Activated CD4-positive, alpha-beta T cell treated with anti-CD3 and anti-CD28 coated beads for 36 hours (primary cell): ENCODE measurements at regions not wholly inside any gene's neighbourhood (a gene's known extent, or its start where the extent isn't known, plus 50 kb on each side); places are given as distances from the start of the nearest gene placed in this dataset.

ENCODE experiments used
- ATAC-seq: fragments of 200-7000 bp; cut with Tn5 transposase; one replicate; pipeline ENCODE4 v1.10.0; 2021; ENCODE audit warnings: mild to moderate bottlenecking, moderate library complexity
- CTCF ChIA-PET: fragments of 350-600 bp; sonication (Branson Sonifier 250); formaldehyde crosslinking; loops from one replicate; lab custom pipeline; 2021; ENCODE audit warnings: antibody characterized with exemption; lab: Charles Lee
- POLR2A ChIA-PET: fragments of 350-600 bp; sonication (Branson Sonifier 250); formaldehyde crosslinking; loops from one replicate; lab custom pipeline; 2021; ENCODE audit warnings: antibody characterized with exemption, inconsistent platforms; lab: Charles Lee
- DNase-seq: peaks from one replicate; pipeline ENCODE4 v3.0.0-alpha.2; 2020
- H3K27ac Mint-ChIP-seq: one replicate; pipeline ENCODE4 v1.8.0; 2021; ENCODE audit warnings: mixed read lengths
- H3K27me3 Mint-ChIP-seq: one replicate; pipeline ENCODE4 v1.8.0; 2021; ENCODE audit warnings: mixed read lengths
- H3K36me3 Mint-ChIP-seq: one replicate; pipeline ENCODE4 v1.8.0; 2021; ENCODE audit warnings: low read depth, mixed read lengths
- H3K4me1 Mint-ChIP-seq: one replicate; pipeline ENCODE4 v1.8.0; 2021; ENCODE audit warnings: mixed read lengths
- H3K4me3 Mint-ChIP-seq: one replicate; pipeline ENCODE4 v1.8.0; 2021; ENCODE audit warnings: mild to moderate bottlenecking, moderate library complexity, mixed read lengths
- H3K9me3 Mint-ChIP-seq: one replicate; pipeline ENCODE4 v1.8.0; 2021; ENCODE audit warnings: low read depth, mixed read lengths
- intact Hi-C, 2 experiments: fragments of 100-400 bp; cut with DNase I in 1 of 2; cut with micrococcal nuclease in 1 of 2; formaldehyde crosslinking; loops; one replicate each; pipeline versions ENCODE4 v1.14.2 to v1.15.1; 2022 to 2024; cut with DNase I, micrococcal nuclease

DNA sequence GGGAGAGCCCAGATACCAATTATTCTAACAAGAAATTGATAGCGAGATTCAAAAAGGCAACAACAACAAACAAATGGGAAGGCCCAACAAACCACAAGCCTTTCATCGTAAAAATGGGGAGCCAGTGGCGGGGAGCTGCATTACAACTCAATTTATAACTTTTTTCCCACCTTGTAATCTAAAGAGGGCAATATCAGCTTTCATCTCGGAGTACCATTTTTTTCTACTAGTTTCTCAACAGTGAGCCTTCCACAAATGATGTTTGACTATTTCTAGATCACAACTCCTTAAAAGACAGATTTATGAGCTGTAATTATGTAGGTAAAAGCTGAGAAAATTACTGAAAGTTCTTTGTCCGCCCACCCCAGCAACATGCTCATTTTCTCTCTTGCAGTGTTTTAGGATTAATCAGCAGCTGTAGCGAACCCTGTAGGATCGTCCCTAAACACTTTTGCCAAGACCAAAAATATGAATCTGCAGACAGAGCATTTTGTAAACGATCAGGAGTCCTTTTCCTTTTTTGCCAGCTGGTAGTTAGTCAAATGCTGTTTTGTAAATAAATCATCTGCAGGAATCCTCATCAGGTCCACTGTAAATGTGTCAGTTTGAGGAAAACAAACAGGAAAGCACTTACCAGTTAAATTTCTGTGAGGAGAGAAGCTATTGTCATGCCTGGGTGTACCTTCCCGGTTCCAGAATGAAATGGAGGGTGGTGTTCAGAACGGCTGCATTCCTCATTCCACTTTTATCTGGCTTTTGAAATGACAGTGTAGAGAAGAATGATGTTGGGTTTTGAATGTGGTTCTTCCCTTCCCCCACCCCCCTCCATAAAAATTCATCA lies 53.2 kb downstream of the EEF1B2 start:
- peaks cover 6% of the 10 kb centered on the region for H3K4me1 Mint-ChIP-seq
- H3K4me3 Mint-ChIP-seq = no peak overlapping the region
- intact Hi-C loops = no loop called here
- H3K27me3 Mint-ChIP-seq = peaks cover 8% of the 10 kb centered on the region
- H3K27ac Mint-ChIP-seq = no peak overlapping the region
- no peaks in the 10 kb centered on the region for H3K9me3 Mint-ChIP-seq
- ChIA-PET POLR2A (no interaction called here), CTCF (interaction anchor here (0.7 kb wide), 1 partner anchor 14 kb away, joined by 3 read pairs; no protein-coding TSS in a partner anchor)
- DNase-seq (no peak), ATAC-seq (no peak)
- H3K36me3 Mint-ChIP-seq = no peaks in the 10 kb centered on the region

DNA sequence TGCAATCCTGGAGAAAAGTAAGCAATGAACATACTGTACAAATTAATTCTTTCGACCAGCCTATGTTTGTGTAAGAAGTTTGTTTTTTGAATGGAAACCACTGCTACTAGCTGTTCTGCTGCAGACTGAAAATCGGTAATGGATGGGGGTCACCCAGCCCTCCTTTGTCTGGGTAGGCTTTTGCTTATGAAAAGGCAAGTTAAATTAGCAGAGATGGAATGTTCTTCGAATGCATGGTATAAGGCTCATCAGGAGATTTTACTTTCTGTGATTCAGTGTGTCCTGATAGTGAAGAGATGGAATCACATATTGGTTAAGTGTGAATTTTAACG lies 53.8 kb downstream of the EEF1B2 start:
- POLR2A ChIA-PET = no interaction called here
- H3K9me3 Mint-ChIP-seq = no peaks in the 10 kb centered on the region
- ATAC-seq = no peak

DNA sequence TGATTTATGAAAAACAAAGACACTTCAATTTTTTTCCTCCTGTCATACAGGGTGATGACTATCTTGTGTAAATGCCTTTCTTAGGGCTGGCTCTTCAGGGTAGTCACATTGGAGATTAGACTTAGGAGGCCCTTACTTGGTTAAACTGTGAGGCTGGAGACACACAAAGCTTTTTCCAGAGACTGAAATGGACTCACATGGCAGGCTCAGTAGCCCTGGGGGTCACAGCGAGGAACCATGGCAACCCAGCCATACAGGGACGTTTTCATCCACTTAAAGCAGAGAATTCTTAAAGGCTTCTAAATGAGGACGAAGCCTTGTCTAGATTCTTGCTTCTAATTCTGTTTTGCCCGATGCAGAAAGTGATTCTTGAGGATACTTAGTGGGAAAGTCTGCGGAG lies 57.3 kb upstream of the ZDBF2 start:
- peaks cover 24% of the 10 kb centered on the region for H3K27me3 Mint-ChIP-seq
- H3K36me3 Mint-ChIP-seq = no peaks in the 10 kb centered on the region
- ATAC-seq = no peak
- ChIA-PET CTCF (interaction anchor here (0.7 kb wide), 1 partner anchor 1246 kb away, joined by 4 read pairs; no protein-coding TSS in a partner anchor), POLR2A (interaction anchor here (0.6 kb wide), 1 partner anchor 36 kb away, joined by 3 read pairs; no protein-coding TSS in a partner anchor)
- intact Hi-C loops = no loop called here
- peaks cover 6% of the 10 kb centered on the region for H3K4me1 Mint-ChIP-seq
- no peak overlapping the region for H3K4me3 Mint-ChIP-seq
- no peak overlapping the region for H3K27ac Mint-ChIP-seq
- H3K9me3 Mint-ChIP-seq = peaks cover 8% of the 10 kb centered on the region
- no peak for DNase-seq

More for the DNA sequence above, 53.8 kb downstream of the EEF1B2 start:
- Mint-ChIP-seq H3K36me3 (no peaks in the 10 kb centered on the region), H3K27me3 (peaks cover 10% of the 10 kb centered on the region), H3K4me1 (peaks cover 6% of the 10 kb centered on the region), H3K4me3 (no peak overlapping the region), H3K27ac (no peak overlapping the region)
- no peak for DNase-seq
- intact Hi-C loops = no loop called here
- CTCF ChIA-PET = interaction anchor here (0.7 kb wide), 1 partner anchor 13 kb away, joined by 3 read pairs; no protein-coding TSS in a partner anchor

DNA sequence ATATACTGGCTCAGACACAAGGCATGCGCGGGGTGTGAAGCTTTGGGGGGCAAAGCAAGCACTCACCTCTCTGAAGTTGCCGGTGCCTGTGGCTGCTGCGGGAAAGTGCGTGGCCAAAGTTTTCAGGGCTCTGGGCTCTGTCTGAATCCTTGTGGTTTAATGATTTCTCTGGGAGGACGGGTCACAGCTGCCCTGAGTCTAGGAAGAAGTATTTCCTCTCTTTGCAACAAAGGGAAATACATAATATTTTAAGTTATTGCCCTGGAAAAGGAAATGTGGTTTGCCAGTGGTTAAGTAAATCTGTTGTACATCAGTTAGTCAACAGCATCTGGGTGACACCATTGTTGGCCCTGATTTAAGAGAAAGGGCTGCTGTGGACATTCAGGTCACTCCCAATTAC lies 56.7 kb upstream of the ZDBF2 start:
- Mint-ChIP-seq H3K27ac (no peak overlapping the region), H3K4me3 (no peak overlapping the region), H3K9me3 (peaks cover 8% of the 10 kb centered on the region), H3K4me1 (peaks cover 6% of the 10 kb centered on the region), H3K27me3 (peaks cover 24% of the 10 kb centered on the region), H3K36me3 (no peaks in the 10 kb centered on the region)
- no peak for DNase-seq
- ATAC-seq = no peak
- intact Hi-C loops = no loop called here
- CTCF ChIA-PET = interaction anchor here (0.7 kb wide), 1 partner anchor 1246 kb away, joined by 4 read pairs; no protein-coding TSS in a partner anchor
- POLR2A ChIA-PET = no interaction called here

DNA sequence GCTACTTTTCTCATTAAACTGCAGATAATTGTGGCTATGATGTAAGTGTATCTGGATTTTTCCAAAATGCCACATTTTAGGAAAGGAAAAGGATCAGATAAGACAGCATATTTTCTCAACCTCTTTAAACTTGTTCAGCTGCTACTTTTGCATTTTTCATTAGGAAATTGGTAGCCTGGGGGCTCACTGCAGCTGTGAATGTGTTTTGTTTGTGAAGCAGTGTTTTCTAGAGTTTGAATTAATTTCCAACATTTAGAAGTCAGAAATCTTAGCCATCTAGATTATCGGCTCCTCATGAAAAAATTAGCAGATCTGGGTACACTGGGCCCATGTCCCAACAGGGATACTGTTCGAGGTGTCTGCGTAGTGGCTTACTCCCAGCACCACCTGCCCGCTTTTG lies 56.3 kb upstream of the ZDBF2 start:
- Mint-ChIP-seq H3K27ac (no peak overlapping the region), H3K27me3 (peaks cover 24% of the 10 kb centered on the region), H3K36me3 (no peaks in the 10 kb centered on the region), H3K4me3 (no peak overlapping the region), H3K9me3 (peaks cover 8% of the 10 kb centered on the region), H3K4me1 (peaks cover 3% of the 10 kb centered on the region)
- no peak for ATAC-seq
- DNase-seq = no peak
- ChIA-PET CTCF (interaction anchor here (1.2 kb wide), 1 partner anchor 16 kb away, joined by 3 read pairs; no protein-coding TSS in a partner anchor), POLR2A (no interaction called here)
- intact Hi-C loops = no loop called here

DNA sequence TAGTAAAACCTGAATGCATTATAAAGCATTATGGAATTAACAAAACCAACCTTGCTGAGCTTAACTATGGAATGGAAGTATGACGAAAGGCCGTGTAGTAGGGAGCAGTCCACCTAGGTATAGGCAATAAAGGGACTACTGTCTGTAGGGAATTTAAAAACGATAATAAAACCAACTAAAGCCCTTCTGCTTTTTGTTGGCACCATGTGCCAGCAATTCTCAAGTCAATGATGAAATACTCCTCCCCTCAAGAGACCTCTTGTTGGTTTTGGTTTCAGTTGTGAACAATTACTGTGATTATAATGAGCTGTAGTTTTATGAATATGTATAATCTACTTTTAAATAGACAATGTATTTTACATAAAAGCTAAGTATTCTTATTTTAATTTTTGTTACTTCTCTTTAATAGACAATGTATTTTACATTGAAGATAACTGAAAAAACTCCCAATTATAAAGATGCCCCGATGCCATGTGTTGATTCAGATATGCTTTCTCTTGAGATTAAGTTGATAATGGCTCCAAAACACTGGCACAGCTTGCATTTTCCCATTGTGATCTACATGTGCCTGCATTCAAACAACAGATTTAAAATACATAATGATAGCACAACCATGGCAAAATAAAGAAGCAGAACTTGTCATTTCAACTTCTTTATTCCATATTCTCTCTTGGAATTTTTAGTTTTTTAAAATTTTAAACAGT lies 55.5 kb upstream of the ZDBF2 start:
- DNase-seq (no peak), ATAC-seq (no peak)
- ChIA-PET POLR2A (interaction anchor here (0.6 to 0.7 kb wide), 2 partner anchors 133 to 488 kb away, joined by 3 to 4 read pairs; no protein-coding TSS in a partner anchor), CTCF (interaction anchor here (1.2 kb wide), 1 partner anchor 15 kb away, joined by 3 read pairs; no protein-coding TSS in a partner anchor)
- peaks cover 8% of the 10 kb centered on the region for H3K9me3 Mint-ChIP-seq
- no peaks in the 10 kb centered on the region for H3K36me3 Mint-ChIP-seq
- H3K27ac Mint-ChIP-seq = no peak overlapping the region
- no peaks in the 10 kb centered on the region for H3K4me1 Mint-ChIP-seq
- intact Hi-C loops = no loop called here
- no peak overlapping the region for H3K4me3 Mint-ChIP-seq
- H3K27me3 Mint-ChIP-seq = peaks cover 22% of the 10 kb centered on the region

DNA sequence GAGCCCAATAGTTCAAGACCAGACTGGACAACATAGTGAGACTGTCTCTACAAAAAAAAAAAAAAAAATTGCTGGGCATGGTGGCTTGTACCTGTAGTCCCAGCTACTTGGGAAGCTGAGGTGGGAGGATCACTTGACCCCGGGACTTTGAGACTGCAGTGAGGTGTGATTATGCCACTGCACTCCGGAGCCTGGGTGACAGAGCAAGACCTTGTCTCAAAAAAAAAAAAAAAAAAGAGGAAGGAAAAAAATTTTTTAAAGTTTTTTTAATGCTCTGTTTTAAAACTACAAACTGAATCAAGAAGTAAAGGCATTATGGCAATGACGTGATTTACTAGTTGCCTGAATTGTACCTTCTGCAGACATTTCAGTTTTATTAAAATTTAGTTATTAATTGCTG lies 54.5 kb upstream of the ZDBF2 start:
- intact Hi-C loops = no loop called here
- Mint-ChIP-seq H3K36me3 (no peaks in the 10 kb centered on the region), H3K4me1 (no peaks in the 10 kb centered on the region), H3K27ac (no peak overlapping the region), H3K4me3 (no peak overlapping the region), H3K27me3 (peaks cover 22% of the 10 kb centered on the region), H3K9me3 (peaks cover 8% of the 10 kb centered on the region)
- POLR2A ChIA-PET = no interaction called here
- DNase-seq = no peak
- no peak for ATAC-seq
- CTCF ChIA-PET = no interaction called here

DNA sequence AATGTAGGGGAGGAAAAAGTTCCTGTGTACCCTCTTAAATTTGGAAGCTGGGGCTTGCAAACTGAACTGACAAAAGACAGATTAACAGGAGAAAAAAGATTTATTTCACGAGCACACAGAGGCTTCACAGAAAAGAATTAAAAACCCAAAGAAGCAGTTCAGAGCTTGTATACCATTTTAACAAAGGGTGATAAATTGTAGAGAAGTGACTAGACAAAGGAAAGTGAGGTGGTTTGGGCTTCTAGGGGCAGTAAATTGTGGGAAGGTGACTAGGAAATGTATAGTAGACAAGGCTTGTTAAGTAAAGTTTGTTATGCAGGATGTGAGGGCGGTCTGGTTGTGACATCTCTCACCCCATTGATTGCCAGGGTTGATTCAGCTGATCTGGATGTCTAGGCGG lies 53.5 kb upstream of the ZDBF2 start:
- ChIA-PET CTCF (interaction anchor here (0.6 kb wide), 1 partner anchor 337 kb away, joined by 3 read pairs; no protein-coding TSS in a partner anchor), POLR2A (interaction anchor here (0.6 kb wide), 1 partner anchor 1347 kb away, joined by 3 read pairs; no protein-coding TSS in a partner anchor)
- H3K4me3 Mint-ChIP-seq = no peak overlapping the region
- H3K27me3 Mint-ChIP-seq = peaks cover 22% of the 10 kb centered on the region
- DNase-seq = no peak
- H3K4me1 Mint-ChIP-seq = peaks cover 3% of the 10 kb centered on the region
- no peak for ATAC-seq
- H3K36me3 Mint-ChIP-seq = no peaks in the 10 kb centered on the region
- peaks cover 8% of the 10 kb centered on the region for H3K9me3 Mint-ChIP-seq
- intact Hi-C loops = no loop called here
- H3K27ac Mint-ChIP-seq = no peak overlapping the region
